Astrocyte (in vitro differentiated cells and primary cell): ENCODE measurements at regions not wholly inside any gene's neighbourhood (a gene's known extent, or its start where the extent isn't known, plus 50 kb on each side); places are given as distances from the start of the nearest gene placed in this dataset.
"Not testable (repeated sequence)": the region's sequence is repeated elsewhere in the genome, so short reads cannot be mapped to it uniquely, and the experiment has no call there.

ENCODE experiments used
- DNase-seq: peaks from one replicate; pipeline ENCODE4 v3.0.0-alpha.2; 2010; ENCODE audit warnings: low read depth
- FAIRE-seq: peaks from 2 replicates; lab custom pipeline; 2011; peaks lifted over from hg19 to GRCh38; lab: Jason Lieb, UNC
- H2AFZ ChIP-seq: 2 replicates; pipeline ENCODE4 v1.6.0; 2012; ENCODE audit warnings: low read depth, low read length, inconsistent platforms
- H3K27ac ChIP-seq: 2 replicates; pipeline ENCODE4 v1.5.1; 2011; ENCODE audit warnings: low read depth, low read length, inconsistent platforms
- H3K27me3 ChIP-seq: 2 replicates; pipeline ENCODE4 v1.6.0; 2011; ENCODE audit warnings: low read length, inconsistent platforms; ENCODE audit not compliant: insufficient read depth
- H3K36me3 ChIP-seq: 2 replicates; pipeline ENCODE4 v1.5.1; 2011; ENCODE audit warnings: low read length, inconsistent platforms; ENCODE audit not compliant: insufficient read depth
- H3K4me1 ChIP-seq: 2 replicates; pipeline ENCODE4 v1.5.1; 2011; ENCODE audit warnings: low read length, inconsistent platforms; ENCODE audit not compliant: insufficient read depth
- H3K4me2 ChIP-seq: 2 replicates; pipeline ENCODE4 v1.6.0; 2012; ENCODE audit warnings: low read length, inconsistent platforms
- H3K4me3 ChIP-seq: 2 replicates; pipeline ENCODE4 v1.5.1; 2011; ENCODE audit warnings: low read depth, mild to moderate bottlenecking, low read length, inconsistent platforms; ENCODE audit not compliant: insufficient read depth
- H3K79me2 ChIP-seq: 2 replicates; pipeline ENCODE4 v1.6.0; 2012; ENCODE audit warnings: mild to moderate bottlenecking, low read length, inconsistent platforms; ENCODE audit not compliant: insufficient read depth
- H3K9ac ChIP-seq: 2 replicates; pipeline ENCODE4 v1.6.0; 2012; ENCODE audit warnings: mild to moderate bottlenecking, low read length, inconsistent platforms
- H3K9me3 ChIP-seq: 2 replicates; pipeline ENCODE4 v1.5.1; 2012; ENCODE audit warnings: low read depth, mild to moderate bottlenecking, low read length, inconsistent platforms; ENCODE audit not compliant: insufficient read depth
- H4K20me1 ChIP-seq: 2 replicates; pipeline ENCODE4 v1.6.0; 2012; ENCODE audit warnings: low read length, inconsistent platforms; ENCODE audit not compliant: insufficient read depth
- H3K27ac Mint-ChIP-seq: one replicate; pipeline ENCODE4 v1.8.0; 2021; ENCODE audit warnings: mild to moderate bottlenecking, mixed read lengths; ENCODE audit not compliant: unreplicated experiment
- H3K27me3 Mint-ChIP-seq: one replicate; pipeline ENCODE4 v1.8.0; 2021; ENCODE audit warnings: low read depth, mixed read lengths; ENCODE audit not compliant: unreplicated experiment
- H3K36me3 Mint-ChIP-seq: one replicate; pipeline ENCODE4 v1.8.0; 2021; ENCODE audit warnings: low read depth, mixed read lengths; ENCODE audit not compliant: unreplicated experiment
- H3K4me1 Mint-ChIP-seq: one replicate; pipeline ENCODE4 v1.8.0; 2021; ENCODE audit warnings: low read depth, mixed read lengths; ENCODE audit not compliant: unreplicated experiment
- H3K4me3 Mint-ChIP-seq: one replicate; pipeline ENCODE4 v1.8.0; 2021; ENCODE audit warnings: mild to moderate bottlenecking, moderate library complexity, mixed read lengths; ENCODE audit not compliant: unreplicated experiment
- H3K9me3 Mint-ChIP-seq: one replicate; pipeline ENCODE4 v1.8.0; 2021; ENCODE audit warnings: mild to moderate bottlenecking, mixed read lengths; ENCODE audit not compliant: unreplicated experiment
- CTCF ChIP-seq: IDR thresholded peaks from 2 replicates; pipeline ENCODE4 v1.5.1; 2011; ENCODE audit warnings: low read depth, mild to moderate bottlenecking, inconsistent platforms, low read length, moderate library complexity; ENCODE audit not compliant: insufficient read depth
- EZH2 ChIP-seq: IDR thresholded peaks from 2 replicates; pipeline ENCODE4 v1.6.1; 2012; ENCODE audit warnings: mild to moderate bottlenecking, low read length, inconsistent platforms; ENCODE audit not compliant: insufficient read depth

GRCh38 chr3:110327870-110328269 lies 743.7 kb upstream of the NECTIN3 start:
- H3K27ac Mint-ChIP-seq = no peak overlapping the region
- FAIRE-seq = peak; percentile 73
- H3K27me3 ChIP-seq = no peaks in the 10 kb centered on the region
- no peaks in the 10 kb centered on the region for H3K27me3 Mint-ChIP-seq
- no peaks in the 10 kb centered on the region for H4K20me1 ChIP-seq
- no peaks in the 10 kb centered on the region for H3K79me2 ChIP-seq
- H3K4me2 ChIP-seq = no peak overlapping the region
- H3K4me1 ChIP-seq = no peaks in the 10 kb centered on the region
- no peaks in the 10 kb centered on the region for H3K36me3 ChIP-seq
- no peaks in the 10 kb centered on the region for H3K36me3 Mint-ChIP-seq
- peaks cover 4% of the 10 kb centered on the region for H3K9me3 Mint-ChIP-seq
- no peak overlapping the region for H3K9ac ChIP-seq
- H2AFZ ChIP-seq = peak overlapping the region; percentile 38
- TF ChIP-seq EZH2 (no peak), CTCF (no peak)
- H3K9me3 ChIP-seq = no peaks in the 10 kb centered on the region
- no peak overlapping the region for H3K27ac ChIP-seq
- H3K4me1 Mint-ChIP-seq = no peaks in the 10 kb centered on the region
- no peak overlapping the region for H3K4me3 ChIP-seq
- no peak for DNase-seq
- no peak overlapping the region for H3K4me3 Mint-ChIP-seq

DNA sequence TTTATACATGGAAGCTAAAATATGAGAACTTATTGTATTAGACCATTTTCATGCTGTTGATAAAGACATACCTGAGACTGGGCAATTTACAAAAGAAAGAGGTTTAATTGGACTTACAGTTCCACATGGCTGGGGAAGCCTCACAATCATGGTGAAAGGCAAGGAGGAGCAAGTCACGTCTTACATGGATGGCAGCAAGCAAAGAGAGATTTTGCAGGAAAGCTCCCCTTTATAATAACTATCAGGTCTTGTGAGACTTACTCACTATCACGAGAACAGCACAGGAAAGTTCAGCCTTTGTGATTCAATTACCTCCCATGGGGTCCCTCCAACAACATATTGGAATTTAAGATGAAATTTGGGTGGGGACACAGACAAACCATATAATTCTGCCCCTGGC lies 740.1 kb upstream of the NECTIN3 start:
- not testable (repeated sequence) for H3K4me3 Mint-ChIP-seq, H2AFZ ChIP-seq, H3K79me2 ChIP-seq, H3K27ac ChIP-seq, H3K36me3 ChIP-seq, H3K9ac ChIP-seq, H4K20me1 ChIP-seq, H3K4me2 ChIP-seq, H3K27ac Mint-ChIP-seq, H3K4me3 ChIP-seq, H3K27me3 ChIP-seq, H3K4me1 Mint-ChIP-seq, H3K9me3 ChIP-seq, DNase-seq, H3K4me1 ChIP-seq, H3K27me3 Mint-ChIP-seq, FAIRE-seq, H3K36me3 Mint-ChIP-seq, H3K9me3 Mint-ChIP-seq

GRCh38 chr3:110332629-110333028 lies 739.0 kb upstream of the NECTIN3 start:
- H3K79me2 ChIP-seq = no peaks in the 10 kb centered on the region
- no peaks in the 10 kb centered on the region for H3K36me3 ChIP-seq
- no peak overlapping the region for H3K27ac ChIP-seq
- no peaks in the 10 kb centered on the region for H4K20me1 ChIP-seq
- H3K27ac Mint-ChIP-seq = no peak overlapping the region
- H3K4me1 Mint-ChIP-seq = no peaks in the 10 kb centered on the region
- no peaks in the 10 kb centered on the region for H3K9me3 ChIP-seq
- H3K9ac ChIP-seq = no peak overlapping the region
- no peaks in the 10 kb centered on the region for H3K36me3 Mint-ChIP-seq
- H3K27me3 Mint-ChIP-seq = no peaks in the 10 kb centered on the region
- H3K9me3 Mint-ChIP-seq = peaks cover 12% of the 10 kb centered on the region
- no peaks in the 10 kb centered on the region for H3K4me1 ChIP-seq
- DNase-seq = no peak
- no peak overlapping the region for H3K4me3 Mint-ChIP-seq
- no peak overlapping the region for H3K4me2 ChIP-seq
- H3K27me3 ChIP-seq = no peaks in the 10 kb centered on the region
- no peak overlapping the region for H2AFZ ChIP-seq
- no peak for FAIRE-seq
- TF ChIP-seq EZH2 = no peak
- TF ChIP-seq CTCF = no peak
- no peak overlapping the region for H3K4me3 ChIP-seq
